ENCODE measurements at regions not wholly inside any gene's neighbourhood (a gene's known extent, or its start where the extent isn't known, plus 50 kb on each side); places are given as distances from the start of the nearest gene placed in this dataset.

DNA sequence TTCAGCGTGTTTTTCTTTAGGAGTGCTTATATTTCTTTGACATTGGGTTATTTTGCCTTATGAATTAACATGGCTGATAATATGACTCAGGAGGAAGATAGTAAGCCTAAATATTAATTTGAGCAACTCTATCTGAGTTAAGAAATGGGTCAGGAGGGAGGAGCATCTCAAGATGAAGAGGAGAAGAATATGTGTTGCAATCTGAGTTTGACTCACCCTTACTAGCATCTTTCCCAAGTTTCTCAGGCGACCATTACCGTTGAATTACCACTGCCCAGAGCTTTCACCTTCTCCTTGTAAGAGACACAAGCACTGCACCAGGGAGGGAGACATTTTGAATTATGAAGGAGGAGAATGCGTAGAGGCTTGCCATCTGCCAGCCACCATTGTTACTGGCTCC lies 138.3 kb upstream of the MYRIP start:
- TF ChIP-seq, protein P1, sequence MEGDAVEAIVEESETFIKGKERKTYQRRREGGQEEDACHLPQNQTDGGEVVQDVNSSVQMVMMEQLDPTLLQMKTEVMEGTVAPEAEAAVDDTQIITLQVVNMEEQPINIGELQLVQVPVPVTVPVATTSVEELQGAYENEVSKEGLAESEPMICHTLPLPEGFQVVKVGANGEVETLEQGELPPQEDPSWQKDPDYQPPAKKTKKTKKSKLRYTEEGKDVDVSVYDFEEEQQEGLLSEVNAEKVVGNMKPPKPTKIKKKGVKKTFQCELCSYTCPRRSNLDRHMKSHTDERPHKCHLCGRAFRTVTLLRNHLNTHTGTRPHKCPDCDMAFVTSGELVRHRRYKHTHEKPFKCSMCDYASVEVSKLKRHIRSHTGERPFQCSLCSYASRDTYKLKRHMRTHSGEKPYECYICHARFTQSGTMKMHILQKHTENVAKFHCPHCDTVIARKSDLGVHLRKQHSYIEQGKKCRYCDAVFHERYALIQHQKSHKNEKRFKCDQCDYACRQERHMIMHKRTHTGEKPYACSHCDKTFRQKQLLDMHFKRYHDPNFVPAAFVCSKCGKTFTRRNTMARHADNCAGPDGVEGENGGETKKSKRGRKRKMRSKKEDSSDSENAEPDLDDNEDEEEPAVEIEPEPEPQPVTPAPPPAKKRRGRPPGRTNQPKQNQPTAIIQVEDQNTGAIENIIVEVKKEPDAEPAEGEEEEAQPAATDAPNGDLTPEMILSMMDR (IDR thresholded peaks at IDR 0.05 in 2 of 3, conservative IDR thresholded peaks at IDR 0.05 in 1 of 3; ENCODE audit: borderline replicate concordance in 1 of 3, insufficient read depth in 1 of 3, low read depth in 2 of 3, low read length in 2 of 3): no peak
- TF ChIP-seq EZH2 (IDR thresholded peaks at IDR 0.05) (no peak), SRF (IDR thresholded peaks at IDR 0.05; ENCODE audit: low read depth) (no peak), POLR2A (IDR thresholded peaks at IDR 0.05; ENCODE audit: borderline replicate concordance, extremely low read depth, insufficient read depth, insufficient read length) (no peak), SP1 (IDR thresholded peaks at IDR 0.05; ENCODE audit: low read depth) (no peak), YY1 (IDR thresholded peaks at IDR 0.05; ENCODE audit: extremely low read depth, insufficient replicate concordance, low read depth, low read length) (no peak), RAD21 (IDR thresholded peaks at IDR 0.05; ENCODE audit: low read depth) (no peak), POLR2AphosphoS5 (IDR thresholded peaks at IDR 0.05; ENCODE audit: low read depth, low read length) (no peak), EZH2phosphoT487 (IDR thresholded peaks at IDR 0.05; ENCODE audit: borderline replicate concordance) (no peak), ZNF274 (IDR thresholded peaks at IDR 0.05; ENCODE audit: low read depth, low read length) (no peak)

Data from HCT116 (cell line).